ENCODE measurements at regions not wholly inside any gene's neighbourhood (a gene's known extent, or its start where the extent isn't known, plus 50 kb on each side); places are given as distances from the start of the nearest gene placed in this dataset.

DNA sequence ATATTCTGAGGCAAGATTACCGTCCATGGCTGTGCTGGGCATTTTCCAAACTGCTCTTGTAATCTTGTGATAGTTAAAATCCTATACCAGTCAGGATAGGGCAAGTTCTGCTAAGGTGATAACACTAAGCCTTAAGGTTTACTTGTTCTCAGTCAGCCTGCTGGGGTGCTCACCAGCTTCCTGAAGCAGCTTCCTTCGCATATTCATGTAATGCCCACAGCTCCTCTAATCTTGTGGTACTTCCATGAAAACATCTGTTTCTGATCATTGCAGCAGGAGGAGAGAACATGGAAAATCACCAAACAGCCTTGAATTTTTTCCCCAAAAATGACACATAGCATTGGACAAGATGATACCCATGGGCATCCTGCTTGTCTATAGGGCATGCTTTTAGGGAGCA, 473.2 kb downstream of the MED10 start:
- Histone ChIP-seq H3K4me1 (no peaks in the 10 kb centered on the region), H3K27me3 (no peaks in the 10 kb centered on the region), H3K36me3 (no peaks in the 10 kb centered on the region), H3K27ac (no peak overlapping the region), H3K9me3 (no peaks in the 10 kb centered on the region), H3K4me3 (no peak overlapping the region)
- TF ChIP-seq, protein P1, sequence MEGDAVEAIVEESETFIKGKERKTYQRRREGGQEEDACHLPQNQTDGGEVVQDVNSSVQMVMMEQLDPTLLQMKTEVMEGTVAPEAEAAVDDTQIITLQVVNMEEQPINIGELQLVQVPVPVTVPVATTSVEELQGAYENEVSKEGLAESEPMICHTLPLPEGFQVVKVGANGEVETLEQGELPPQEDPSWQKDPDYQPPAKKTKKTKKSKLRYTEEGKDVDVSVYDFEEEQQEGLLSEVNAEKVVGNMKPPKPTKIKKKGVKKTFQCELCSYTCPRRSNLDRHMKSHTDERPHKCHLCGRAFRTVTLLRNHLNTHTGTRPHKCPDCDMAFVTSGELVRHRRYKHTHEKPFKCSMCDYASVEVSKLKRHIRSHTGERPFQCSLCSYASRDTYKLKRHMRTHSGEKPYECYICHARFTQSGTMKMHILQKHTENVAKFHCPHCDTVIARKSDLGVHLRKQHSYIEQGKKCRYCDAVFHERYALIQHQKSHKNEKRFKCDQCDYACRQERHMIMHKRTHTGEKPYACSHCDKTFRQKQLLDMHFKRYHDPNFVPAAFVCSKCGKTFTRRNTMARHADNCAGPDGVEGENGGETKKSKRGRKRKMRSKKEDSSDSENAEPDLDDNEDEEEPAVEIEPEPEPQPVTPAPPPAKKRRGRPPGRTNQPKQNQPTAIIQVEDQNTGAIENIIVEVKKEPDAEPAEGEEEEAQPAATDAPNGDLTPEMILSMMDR (IDR thresholded peaks at IDR 0.05): no peak
- TF ChIP-seq POLR2A (IDR thresholded peaks at IDR 0.05): no peak
- no peak for TF ChIP-seq EP300 (IDR thresholded peaks at IDR 0.05)
- DNase-seq (ENCODE audit: low spot score in 2 of 2): no peak
- 61 to 69% methylated on average over 2 of the region's 2 CpGs for WGBS, 2 donors

DNA sequence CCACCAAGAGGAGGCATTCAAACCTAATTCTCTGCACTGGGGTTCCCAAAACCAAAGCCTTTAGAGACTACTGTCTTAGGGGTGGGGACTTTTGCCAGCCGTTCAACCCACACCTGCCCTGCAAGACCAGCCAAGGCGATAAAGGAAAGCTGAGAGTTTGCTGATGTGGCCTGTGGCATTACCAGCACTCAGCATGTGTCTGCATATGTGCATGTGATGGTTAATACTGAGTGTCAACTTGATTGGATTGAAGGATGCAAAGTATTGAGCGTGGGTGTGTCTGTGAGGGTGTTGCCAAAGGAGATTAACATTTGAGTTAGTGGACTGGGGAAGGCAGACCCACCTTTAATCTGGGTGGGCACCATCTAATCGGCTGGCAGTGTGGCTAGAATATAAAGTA, 474.2 kb downstream of the MED10 start:
- no peaks in the 10 kb centered on the region for H3K9me3 ChIP-seq
- no peaks in the 10 kb centered on the region for H3K27me3 ChIP-seq
- WGBS, 2 donors: 78 to 79% methylated on average over 4 of the region's 4 CpGs
- H3K27ac ChIP-seq: no peak overlapping the region
- no peak for DNase-seq (ENCODE audit: low spot score in 2 of 2)
- TF ChIP-seq POLR2A (IDR thresholded peaks at IDR 0.05): no peak
- TF ChIP-seq EP300 (IDR thresholded peaks at IDR 0.05): no peak
- TF ChIP-seq, protein P1 (IDR thresholded peaks at IDR 0.05): no peak
- H3K36me3 ChIP-seq: no peaks in the 10 kb centered on the region
- H3K4me1 ChIP-seq: no peaks in the 10 kb centered on the region
- no peak overlapping the region for H3K4me3 ChIP-seq

DNA sequence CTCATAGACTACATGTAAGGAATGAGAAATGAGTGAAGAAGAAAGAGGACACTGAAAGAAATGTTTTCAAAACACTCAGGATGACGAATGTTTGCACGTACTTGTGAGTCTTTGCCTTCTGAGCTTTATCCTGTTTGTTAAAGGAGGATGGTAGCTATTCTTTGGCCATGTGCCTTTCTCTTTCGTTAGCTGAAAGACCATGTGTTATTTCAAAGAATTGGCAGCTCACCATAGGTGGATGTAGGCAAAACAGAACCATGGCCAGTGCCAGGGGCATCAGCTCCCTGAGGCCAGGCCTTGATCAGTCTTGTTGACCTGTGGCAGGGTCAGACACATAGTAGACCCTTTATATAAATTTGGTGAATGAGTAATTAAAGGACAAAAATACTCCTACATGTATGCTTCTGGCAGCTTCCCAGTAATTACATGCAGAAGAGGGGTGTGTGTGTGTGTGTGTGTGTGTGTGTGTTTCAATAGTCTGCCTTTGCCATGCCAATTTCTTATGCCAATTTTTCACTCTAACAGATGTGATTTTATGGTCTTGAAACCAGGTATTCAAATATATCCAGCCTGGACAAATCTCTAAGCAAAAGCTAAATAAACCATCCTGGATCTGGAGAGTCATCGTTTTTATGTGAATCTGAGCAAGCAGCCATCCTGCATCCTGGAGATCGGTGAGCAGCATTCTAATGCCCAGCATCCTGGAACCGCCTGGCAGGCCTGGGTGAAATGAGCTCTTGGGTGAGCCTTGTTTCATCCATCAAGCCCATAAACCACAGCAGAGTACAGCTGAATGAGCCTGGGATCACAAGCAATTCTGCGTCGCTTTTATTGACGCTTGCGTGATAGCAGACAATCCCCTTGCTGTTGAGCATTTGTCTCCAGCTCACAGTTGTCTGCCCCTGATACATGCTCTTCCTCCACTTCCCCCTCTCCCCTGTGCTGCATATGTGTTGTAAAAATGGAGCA, 475.4 kb downstream of the MED10 start:
- 77 to 80% methylated on average over 10 of the region's 10 CpGs for WGBS, 2 donors
- H3K36me3 ChIP-seq: no peaks in the 10 kb centered on the region

DNA sequence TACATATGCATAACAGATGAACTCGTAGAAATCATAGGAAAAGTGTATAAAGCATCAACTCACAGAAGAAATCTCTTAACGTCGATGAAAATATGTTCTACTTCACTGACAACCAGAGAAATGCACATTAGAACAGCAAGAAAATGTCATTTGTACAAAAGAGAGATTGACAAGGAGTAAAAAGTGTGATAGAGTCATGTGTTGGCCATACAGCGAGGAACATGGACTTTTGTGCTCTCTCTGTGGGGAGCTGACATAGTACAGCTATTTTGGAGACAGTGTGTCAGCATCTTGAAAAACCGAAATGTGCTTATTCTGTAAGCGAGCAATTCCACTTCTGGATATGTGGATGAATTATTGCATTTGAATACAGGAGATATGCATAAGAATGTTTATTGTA, 477.9 kb downstream of the ICE1 start:
- 88% methylated on average over 6 of the region's 6 CpGs for whole genome bisulfite sequencing, 2 donors

More for the DNA sequence above, 475.4 kb downstream of the MED10 start:
- Histone ChIP-seq H3K4me3 (no peak overlapping the region), H3K27ac (no peak overlapping the region), H3K4me1 (no peaks in the 10 kb centered on the region), H3K27me3 (no peaks in the 10 kb centered on the region), H3K9me3 (no peaks in the 10 kb centered on the region)
- no peak for DNase-seq (ENCODE audit: low spot score in 2 of 2)
- TF ChIP-seq POLR2A (IDR thresholded peaks at IDR 0.05) (no peak), EP300 (IDR thresholded peaks at IDR 0.05) (no peak)
- TF ChIP-seq, protein P1 (IDR thresholded peaks at IDR 0.05): no peak

DNA sequence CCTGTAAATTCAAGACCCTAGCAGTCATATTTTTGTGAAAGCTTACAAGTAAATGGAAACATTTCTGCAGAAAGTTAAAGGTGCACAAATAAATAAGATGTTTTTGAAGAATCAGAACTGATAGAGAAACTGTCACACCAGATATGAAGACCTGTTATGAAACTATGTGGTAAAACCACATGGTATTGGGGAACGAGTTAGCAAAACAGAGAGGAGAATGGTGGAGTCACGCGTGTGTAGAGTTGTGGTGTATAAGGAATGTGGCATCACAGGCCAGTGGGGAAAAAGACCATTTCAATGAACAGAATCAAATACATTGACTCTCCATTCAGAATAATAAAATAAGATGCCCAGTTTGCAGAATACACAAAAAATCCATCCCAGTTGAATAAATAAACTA, 477.2 kb downstream of the ICE1 start:
- no peak for DNase-seq (ENCODE audit: low spot score in 2 of 2)
- H3K4me3 ChIP-seq: no peak overlapping the region
- no peaks in the 10 kb centered on the region for H3K9me3 ChIP-seq
- no peak for TF ChIP-seq EP300 (IDR thresholded peaks at IDR 0.05)
- TF ChIP-seq, protein P1 (IDR thresholded peaks at IDR 0.05): no peak
- no peak for TF ChIP-seq POLR2A (IDR thresholded peaks at IDR 0.05)
- H3K27ac ChIP-seq: no peak overlapping the region
- WGBS, 2 donors: 85 to 92% methylated on average over 3 of the region's 3 CpGs
- no peaks in the 10 kb centered on the region for H3K36me3 ChIP-seq
- H3K4me1 ChIP-seq: no peaks in the 10 kb centered on the region
- H3K27me3 ChIP-seq: no peaks in the 10 kb centered on the region

More for the DNA sequence above, 477.9 kb downstream of the ICE1 start:
- Histone ChIP-seq H3K36me3 (no peaks in the 10 kb centered on the region), H3K27me3 (no peaks in the 10 kb centered on the region), H3K27ac (no peak overlapping the region), H3K4me1 (no peaks in the 10 kb centered on the region), H3K9me3 (no peaks in the 10 kb centered on the region), H3K4me3 (no peak overlapping the region)
- no peak for DNase-seq (ENCODE audit: low spot score in 2 of 2)
- TF ChIP-seq, protein P1 (IDR thresholded peaks at IDR 0.05): no peak
- TF ChIP-seq EP300 (IDR thresholded peaks at IDR 0.05): no peak
- TF ChIP-seq POLR2A (IDR thresholded peaks at IDR 0.05): no peak
